HL-60 (cell line): ENCODE measurements at regions not wholly inside any gene's neighbourhood (a gene's known extent, or its start where the extent isn't known, plus 50 kb on each side); places are given as distances from the start of the nearest gene placed in this dataset.

Experiments
- CTCF ChIP-seq: IDR thresholded peaks from one replicate; pipeline ENCODE4 v1.5.1; 2011; ENCODE audit warnings: low read length, control low read depth, inconsistent platforms; ENCODE audit not compliant: insufficient read depth
- SPI1 ChIP-seq: IDR thresholded peaks from 2 replicates; pipeline ENCODE4 v1.6.1; 2012; ENCODE audit warnings: low read depth, mild to moderate bottlenecking, borderline replicate concordance

- TF ChIP-seq CTCF, result no peak
- no peak for TF ChIP-seq SPI1
These were observed 341.5 kb downstream of the SHANK2 start for GRCh38 chr11:70910835-70911234.
